VCaP (cell line): ENCODE measurements at regions not wholly inside any gene's neighbourhood (a gene's known extent, or its start where the extent isn't known, plus 50 kb on each side); places are given as distances from the start of the nearest gene placed in this dataset.

Source experiments
- H3K27ac ChIP-seq: fragments of 450-650 bp; 2 replicates; pipeline ENCODE4 v1.5.1; 2017
- CTCF ChIP-seq: fragments of 450-650 bp; conservative IDR thresholded peaks from 2 replicates; pipeline ENCODE4 v1.5.1; 2017; ENCODE audit warnings: mild to moderate bottlenecking, moderate library complexity

DNA sequence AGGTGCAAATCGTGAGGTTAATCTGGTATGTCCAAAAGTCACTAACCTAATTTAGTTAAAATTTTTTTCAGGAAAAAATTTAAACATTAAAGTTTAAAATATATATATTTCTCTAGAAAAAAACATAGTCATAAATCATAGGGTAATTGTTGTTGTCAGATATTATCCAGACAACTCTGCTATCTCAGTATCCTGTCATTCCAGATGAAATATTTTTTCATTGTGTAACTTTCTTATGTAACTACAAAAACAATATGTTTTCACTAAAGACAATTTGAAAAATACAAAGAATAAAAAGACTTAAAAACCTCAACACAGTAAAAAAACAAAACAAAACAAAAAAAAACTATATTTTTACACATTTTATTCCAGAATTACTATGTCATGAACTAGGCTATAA is 57.6 kb downstream of the TENT5A start:
- no peak overlapping the region for H3K27ac ChIP-seq
- TF ChIP-seq CTCF = no peak

GRCh38 chr6:81694207-81694606 is 58.3 kb downstream of the TENT5A start:
- H3K27ac ChIP-seq = no peak overlapping the region
- TF ChIP-seq CTCF = no peak

DNA sequence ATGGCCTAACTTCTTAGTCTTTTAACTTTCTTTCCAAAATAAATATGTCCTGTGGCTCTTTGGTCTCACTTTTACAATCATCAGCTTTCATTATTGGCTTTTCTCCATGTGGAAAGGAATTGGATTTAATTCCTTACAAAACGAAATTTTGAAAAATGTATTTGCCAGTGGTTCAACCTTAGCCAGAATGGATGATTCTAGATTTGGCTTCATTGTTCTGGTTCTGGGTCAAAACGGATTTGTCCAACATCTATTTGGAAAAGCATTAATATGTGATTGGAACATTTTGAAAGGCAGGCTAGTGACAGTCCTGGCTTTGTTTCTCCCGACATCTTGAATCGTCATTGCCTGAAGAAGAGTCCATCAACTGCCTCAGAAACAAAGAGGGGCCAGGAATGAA is 59.2 kb downstream of the TENT5A start:
- TF ChIP-seq CTCF = no peak
- no peak overlapping the region for H3K27ac ChIP-seq

GRCh38 chr6:81690073-81690472 is 62.4 kb downstream of the TENT5A start:
- no peak overlapping the region for H3K27ac ChIP-seq
- no peak for TF ChIP-seq CTCF

- TF ChIP-seq CTCF = no peak
- H3K27ac ChIP-seq = no peak overlapping the region
Observed at GRCh38 chr6:81689580-81689979, 62.9 kb downstream of the TENT5A start.

GRCh38 chr6:81683912-81684311 is 68.6 kb downstream of the TENT5A start:
- TF ChIP-seq CTCF = no peak
- H3K27ac ChIP-seq = no peak overlapping the region

DNA sequence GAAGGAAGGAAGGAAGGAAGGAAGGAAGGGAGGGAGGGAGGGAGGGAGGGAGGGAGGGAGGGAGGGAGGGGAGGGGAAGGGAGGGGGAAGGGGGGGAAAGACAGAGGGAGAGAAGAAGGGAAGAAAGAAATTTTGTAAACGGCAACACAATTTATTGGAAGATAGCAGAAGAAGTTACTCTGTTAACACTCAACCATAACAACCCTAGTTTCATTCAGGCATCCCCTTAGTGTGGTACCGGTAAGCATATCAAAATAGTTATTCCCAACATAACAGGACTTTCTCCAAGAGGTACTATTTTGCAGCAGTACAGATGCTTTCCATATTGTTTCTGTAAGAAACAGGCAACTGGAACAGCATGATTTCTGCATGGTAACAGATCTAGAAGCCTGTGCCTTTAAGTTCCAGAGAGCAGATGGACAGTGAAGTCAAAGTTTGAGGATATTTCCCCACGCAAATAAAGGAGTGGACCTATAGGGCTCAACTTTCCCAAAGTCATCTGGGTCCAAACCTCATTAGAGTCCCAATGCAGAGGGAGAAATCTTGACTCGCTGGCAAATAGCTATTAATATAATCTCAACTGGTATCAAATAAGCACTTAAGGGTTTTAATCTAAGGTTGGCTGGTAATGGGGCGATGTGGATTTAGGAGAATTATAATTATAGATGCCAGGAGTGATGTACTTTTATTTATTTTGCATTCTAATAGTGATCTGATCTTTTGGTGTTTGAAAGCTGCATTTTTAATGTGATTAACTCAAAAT is 69.4 kb downstream of the TENT5A start:
- TF ChIP-seq CTCF = no peak
- H3K27ac ChIP-seq = no peak overlapping the region
